ENCODE measurements at regions not wholly inside any gene's neighbourhood (a gene's known extent, or its start where the extent isn't known, plus 50 kb on each side); places are given as distances from the start of the nearest gene placed in this dataset.

DNA sequence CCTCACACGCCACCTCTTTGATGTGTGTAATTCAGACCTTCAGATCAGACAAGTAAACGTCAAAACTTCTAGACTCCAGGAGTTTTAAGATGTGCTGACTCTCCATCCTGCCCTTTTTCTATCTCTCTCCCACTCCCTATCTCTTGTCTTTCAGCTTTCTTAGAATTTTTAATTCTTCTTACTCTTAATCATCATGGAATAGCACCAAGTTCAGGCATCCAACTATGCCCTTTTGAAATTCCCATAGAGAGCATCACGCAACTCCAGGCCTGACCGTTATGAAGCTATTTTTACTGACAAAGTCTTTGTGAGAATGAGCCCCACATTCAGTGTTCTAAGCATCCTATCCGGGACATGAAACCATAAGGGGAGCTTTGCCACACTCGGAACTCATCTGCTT, 62.6 kb downstream of the CTAGE1 start:
- TF ChIP-seq, protein P1, sequence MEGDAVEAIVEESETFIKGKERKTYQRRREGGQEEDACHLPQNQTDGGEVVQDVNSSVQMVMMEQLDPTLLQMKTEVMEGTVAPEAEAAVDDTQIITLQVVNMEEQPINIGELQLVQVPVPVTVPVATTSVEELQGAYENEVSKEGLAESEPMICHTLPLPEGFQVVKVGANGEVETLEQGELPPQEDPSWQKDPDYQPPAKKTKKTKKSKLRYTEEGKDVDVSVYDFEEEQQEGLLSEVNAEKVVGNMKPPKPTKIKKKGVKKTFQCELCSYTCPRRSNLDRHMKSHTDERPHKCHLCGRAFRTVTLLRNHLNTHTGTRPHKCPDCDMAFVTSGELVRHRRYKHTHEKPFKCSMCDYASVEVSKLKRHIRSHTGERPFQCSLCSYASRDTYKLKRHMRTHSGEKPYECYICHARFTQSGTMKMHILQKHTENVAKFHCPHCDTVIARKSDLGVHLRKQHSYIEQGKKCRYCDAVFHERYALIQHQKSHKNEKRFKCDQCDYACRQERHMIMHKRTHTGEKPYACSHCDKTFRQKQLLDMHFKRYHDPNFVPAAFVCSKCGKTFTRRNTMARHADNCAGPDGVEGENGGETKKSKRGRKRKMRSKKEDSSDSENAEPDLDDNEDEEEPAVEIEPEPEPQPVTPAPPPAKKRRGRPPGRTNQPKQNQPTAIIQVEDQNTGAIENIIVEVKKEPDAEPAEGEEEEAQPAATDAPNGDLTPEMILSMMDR (conservative IDR thresholded peaks at IDR 0.05; ENCODE audit: low read depth, low read length) = no peak
- no peak for TF ChIP-seq RCOR1 (IDR thresholded peaks at IDR 0.05; ENCODE audit: insufficient replicate concordance, low read length)
- no peak for TF ChIP-seq RFX5 (IDR thresholded peaks at IDR 0.05; ENCODE audit: low read depth, low read length)
- no peak for TF ChIP-seq BHLHE40 (IDR thresholded peaks at IDR 0.05; ENCODE audit: low read depth, low read length)
- TF ChIP-seq POLR2A (IDR thresholded peaks at IDR 0.05; ENCODE audit: low read depth, low read length) = no peak
- TF ChIP-seq, protein P2, sequence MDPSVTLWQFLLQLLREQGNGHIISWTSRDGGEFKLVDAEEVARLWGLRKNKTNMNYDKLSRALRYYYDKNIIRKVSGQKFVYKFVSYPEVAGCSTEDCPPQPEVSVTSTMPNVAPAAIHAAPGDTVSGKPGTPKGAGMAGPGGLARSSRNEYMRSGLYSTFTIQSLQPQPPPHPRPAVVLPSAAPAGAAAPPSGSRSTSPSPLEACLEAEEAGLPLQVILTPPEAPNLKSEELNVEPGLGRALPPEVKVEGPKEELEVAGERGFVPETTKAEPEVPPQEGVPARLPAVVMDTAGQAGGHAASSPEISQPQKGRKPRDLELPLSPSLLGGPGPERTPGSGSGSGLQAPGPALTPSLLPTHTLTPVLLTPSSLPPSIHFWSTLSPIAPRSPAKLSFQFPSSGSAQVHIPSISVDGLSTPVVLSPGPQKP (IDR thresholded peaks at IDR 0.05; ENCODE audit: borderline replicate concordance, low read depth, low read length) = no peak
- TF ChIP-seq CEBPB (IDR thresholded peaks at IDR 0.05; ENCODE audit: low read depth, low read length) = no peak
- TF ChIP-seq RAD21 (IDR thresholded peaks at IDR 0.05; ENCODE audit: low read length) = no peak
- no peak for TF ChIP-seq MAZ (IDR thresholded peaks at IDR 0.05; ENCODE audit: borderline replicate concordance, low read depth, low read length)
- no peak for TF ChIP-seq MXI1 (IDR thresholded peaks at IDR 0.05; ENCODE audit: borderline replicate concordance, low read depth, low read length)
- TF ChIP-seq USF2 (IDR thresholded peaks at IDR 0.05; ENCODE audit: low read depth, low read length) = no peak
- TF ChIP-seq SMC3 (IDR thresholded peaks at IDR 0.05; ENCODE audit: low read depth, low read length) = no peak
- TF ChIP-seq MAFK (IDR thresholded peaks at IDR 0.05; ENCODE audit: low read depth, low read length) = no peak
- TF ChIP-seq NFE2L2 (IDR thresholded peaks at IDR 0.05; ENCODE audit: low read depth, low read length) = no peak

All from IMR-90 (cell line).